ENCODE measurements at regions not wholly inside any gene's neighbourhood (a gene's known extent, or its start where the extent isn't known, plus 50 kb on each side); places are given as distances from the start of the nearest gene placed in this dataset.

- Histone ChIP-seq H2AFZ (ENCODE audit: low read depth, low read length) (no peak overlapping the region), H3K9ac (ENCODE audit: low read length) (no peak overlapping the region), H3K79me2 (replicated peaks; ENCODE audit: insufficient read depth, low read length) (no peaks in the 10 kb centered on the region), H3K9me3 (ENCODE audit: low read length) (no peaks in the 10 kb centered on the region), H3K4me3 (ENCODE audit: low read length) (no peak overlapping the region), H3K4me2 (ENCODE audit: low read length) (no peak overlapping the region), H3K27ac (ENCODE audit: low read length) (no peak overlapping the region), H3K27me3 (ENCODE audit: insufficient read depth, low read depth, low read length) (no peaks in the 10 kb centered on the region), H3F3A (ENCODE audit: insufficient read depth, low read length, poor library complexity, severe bottlenecking) (no peaks in the 10 kb centered on the region), H4K20me1 (ENCODE audit: insufficient read depth) (no peaks in the 10 kb centered on the region), H3K36me3 (ENCODE audit: insufficient read depth, low read length) (no peaks in the 10 kb centered on the region), H3K9me2 (ENCODE audit: insufficient read depth, low read length) (no peaks in the 10 kb centered on the region)
- TF ChIP-seq RAD21 (conservative IDR thresholded peaks at IDR 0.05) (no peak), TAF1 (IDR thresholded peaks at IDR 0.05; ENCODE audit: low read depth) (no peak), POLR2AphosphoS5 (IDR thresholded peaks at IDR 0.05) (no peak), SMC3 (conservative IDR thresholded peaks at IDR 0.05; ENCODE audit: poor library complexity) (no peak)
- TF ChIP-seq, protein P1, sequence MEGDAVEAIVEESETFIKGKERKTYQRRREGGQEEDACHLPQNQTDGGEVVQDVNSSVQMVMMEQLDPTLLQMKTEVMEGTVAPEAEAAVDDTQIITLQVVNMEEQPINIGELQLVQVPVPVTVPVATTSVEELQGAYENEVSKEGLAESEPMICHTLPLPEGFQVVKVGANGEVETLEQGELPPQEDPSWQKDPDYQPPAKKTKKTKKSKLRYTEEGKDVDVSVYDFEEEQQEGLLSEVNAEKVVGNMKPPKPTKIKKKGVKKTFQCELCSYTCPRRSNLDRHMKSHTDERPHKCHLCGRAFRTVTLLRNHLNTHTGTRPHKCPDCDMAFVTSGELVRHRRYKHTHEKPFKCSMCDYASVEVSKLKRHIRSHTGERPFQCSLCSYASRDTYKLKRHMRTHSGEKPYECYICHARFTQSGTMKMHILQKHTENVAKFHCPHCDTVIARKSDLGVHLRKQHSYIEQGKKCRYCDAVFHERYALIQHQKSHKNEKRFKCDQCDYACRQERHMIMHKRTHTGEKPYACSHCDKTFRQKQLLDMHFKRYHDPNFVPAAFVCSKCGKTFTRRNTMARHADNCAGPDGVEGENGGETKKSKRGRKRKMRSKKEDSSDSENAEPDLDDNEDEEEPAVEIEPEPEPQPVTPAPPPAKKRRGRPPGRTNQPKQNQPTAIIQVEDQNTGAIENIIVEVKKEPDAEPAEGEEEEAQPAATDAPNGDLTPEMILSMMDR (IDR thresholded peaks at IDR 0.05; ENCODE audit: poor library complexity, severe bottlenecking): no peak
- TF ChIP-seq, protein P2, sequence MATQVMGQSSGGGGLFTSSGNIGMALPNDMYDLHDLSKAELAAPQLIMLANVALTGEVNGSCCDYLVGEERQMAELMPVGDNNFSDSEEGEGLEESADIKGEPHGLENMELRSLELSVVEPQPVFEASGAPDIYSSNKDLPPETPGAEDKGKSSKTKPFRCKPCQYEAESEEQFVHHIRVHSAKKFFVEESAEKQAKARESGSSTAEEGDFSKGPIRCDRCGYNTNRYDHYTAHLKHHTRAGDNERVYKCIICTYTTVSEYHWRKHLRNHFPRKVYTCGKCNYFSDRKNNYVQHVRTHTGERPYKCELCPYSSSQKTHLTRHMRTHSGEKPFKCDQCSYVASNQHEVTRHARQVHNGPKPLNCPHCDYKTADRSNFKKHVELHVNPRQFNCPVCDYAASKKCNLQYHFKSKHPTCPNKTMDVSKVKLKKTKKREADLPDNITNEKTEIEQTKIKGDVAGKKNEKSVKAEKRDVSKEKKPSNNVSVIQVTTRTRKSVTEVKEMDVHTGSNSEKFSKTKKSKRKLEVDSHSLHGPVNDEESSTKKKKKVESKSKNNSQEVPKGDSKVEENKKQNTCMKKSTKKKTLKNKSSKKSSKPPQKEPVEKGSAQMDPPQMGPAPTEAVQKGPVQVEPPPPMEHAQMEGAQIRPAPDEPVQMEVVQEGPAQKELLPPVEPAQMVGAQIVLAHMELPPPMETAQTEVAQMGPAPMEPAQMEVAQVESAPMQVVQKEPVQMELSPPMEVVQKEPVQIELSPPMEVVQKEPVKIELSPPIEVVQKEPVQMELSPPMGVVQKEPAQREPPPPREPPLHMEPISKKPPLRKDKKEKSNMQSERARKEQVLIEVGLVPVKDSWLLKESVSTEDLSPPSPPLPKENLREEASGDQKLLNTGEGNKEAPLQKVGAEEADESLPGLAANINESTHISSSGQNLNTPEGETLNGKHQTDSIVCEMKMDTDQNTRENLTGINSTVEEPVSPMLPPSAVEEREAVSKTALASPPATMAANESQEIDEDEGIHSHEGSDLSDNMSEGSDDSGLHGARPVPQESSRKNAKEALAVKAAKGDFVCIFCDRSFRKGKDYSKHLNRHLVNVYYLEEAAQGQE (IDR thresholded peaks at IDR 0.05; ENCODE audit: borderline replicate concordance): no peak
Measured at GRCh38 chr11:127362754-127363308, 362.3 kb upstream of the KIRREL3 start.

- Histone ChIP-seq H3K36me3 (ENCODE audit: insufficient read depth, low read length) (no peaks in the 10 kb centered on the region), H3F3A (ENCODE audit: insufficient read depth, low read length, poor library complexity, severe bottlenecking) (no peaks in the 10 kb centered on the region), H4K20me1 (ENCODE audit: insufficient read depth) (no peaks in the 10 kb centered on the region), H3K27me3 (ENCODE audit: insufficient read depth, low read depth, low read length) (no peaks in the 10 kb centered on the region), H3K79me2 (replicated peaks; ENCODE audit: insufficient read depth, low read length) (no peaks in the 10 kb centered on the region), H3K4me3 (ENCODE audit: low read length) (no peak overlapping the region), H3K9me2 (ENCODE audit: insufficient read depth, low read length) (no peaks in the 10 kb centered on the region), H3K9ac (ENCODE audit: low read length) (no peak overlapping the region), H3K4me2 (ENCODE audit: low read length) (no peak overlapping the region), H3K27ac (ENCODE audit: low read length) (no peak overlapping the region), H3K9me3 (ENCODE audit: low read length) (no peaks in the 10 kb centered on the region), H2AFZ (ENCODE audit: low read depth, low read length) (no peak overlapping the region)
- TF ChIP-seq MXI1 (conservative IDR thresholded peaks at IDR 0.05; ENCODE audit: poor library complexity, severe bottlenecking) (no peak), POLR2AphosphoS5 (IDR thresholded peaks at IDR 0.05) (no peak), SMC3 (conservative IDR thresholded peaks at IDR 0.05; ENCODE audit: poor library complexity) (no peak), EP300 (conservative IDR thresholded peaks at IDR 0.05; ENCODE audit: poor library complexity, severe bottlenecking) (no peak), TAF1 (IDR thresholded peaks at IDR 0.05; ENCODE audit: low read depth) (no peak), EZH2 (IDR thresholded peaks at IDR 0.05; ENCODE audit: borderline replicate concordance, insufficient read depth, low read length, poor library complexity, severe bottlenecking) (no peak), RAD21 (conservative IDR thresholded peaks at IDR 0.05) (no peak)
- TF ChIP-seq, protein P2 (IDR thresholded peaks at IDR 0.05; ENCODE audit: borderline replicate concordance): no peak
- TF ChIP-seq, protein P1 (IDR thresholded peaks at IDR 0.05; ENCODE audit: poor library complexity, severe bottlenecking): no peak
Measured at GRCh38 chr11:127358160-127358559, 357.6 kb upstream of the KIRREL3 start.
